Keratinocyte (primary cell): ENCODE measurements at regions not wholly inside any gene's neighbourhood (a gene's known extent, or its start where the extent isn't known, plus 50 kb on each side); places are given as distances from the start of the nearest gene placed in this dataset.

Source experiments
- DNase-seq: peaks from one replicate; pipeline ENCODE4 v3.0.0-alpha.2; 2011; ENCODE audit warnings: low read depth, missing footprints, low spot score
- FAIRE-seq: peaks from 2 replicates; lab custom pipeline; 2011; peaks lifted over from hg19 to GRCh38; lab: Jason Lieb, UNC
- H2AFZ ChIP-seq: 2 replicates; pipeline ENCODE4 v1.6.0; 2012; ENCODE audit warnings: low read length, control low read depth, inconsistent platforms; ENCODE audit not compliant: control insufficient read depth
- H3K27ac ChIP-seq: 2 replicates; pipeline ENCODE4 v1.5.1; 2011; ENCODE audit warnings: low read length; ENCODE audit not compliant: control insufficient read depth, insufficient read depth
- H3K27me3 ChIP-seq: 3 replicates; pipeline ENCODE4 v1.6.0; 2011; ENCODE audit warnings: low read length; ENCODE audit not compliant: control insufficient read depth, insufficient read depth; ENCODE audit errors: extremely low read depth
- H3K36me3 ChIP-seq, 2 experiments: 2 replicates in 1 of 2; 3 replicates in 1 of 2; pipeline ENCODE4 v1.5.1; 2011; ENCODE audit warnings: low read length in 2 of 2, mild to moderate bottlenecking in 1 of 2; ENCODE audit not compliant: control insufficient read depth in 2 of 2, insufficient read depth in 2 of 2; ENCODE audit errors: extremely low read depth in 1 of 2
- H3K4me1 ChIP-seq: 3 replicates; pipeline ENCODE4 v1.5.1; 2011; ENCODE audit warnings: low read length; ENCODE audit not compliant: control insufficient read depth, insufficient read depth; ENCODE audit errors: extremely low read depth
- H3K4me2 ChIP-seq: 3 replicates; pipeline ENCODE4 v1.6.0; 2011; ENCODE audit warnings: low read depth, low read length; ENCODE audit not compliant: control insufficient read depth, insufficient read depth; ENCODE audit errors: extremely low read depth
- H3K4me3 ChIP-seq, 3 experiments: fragments of 200-600 bp in 1 of 3; sonication (generic) in 1 of 3; 2 replicates in 2 of 3; 3 replicates in 1 of 3; pipeline ENCODE4 v1.5.1; 2011 to 2016; ENCODE audit warnings: low read length in 3 of 3, mild to moderate bottlenecking in 3 of 3, control low read depth in 2 of 3, inconsistent platforms in 1 of 3, low read depth in 1 of 3, mixed read lengths in 1 of 3, mixed run types in 1 of 3, moderate library complexity in 1 of 3; ENCODE audit not compliant: control insufficient read depth in 2 of 3, insufficient read depth in 2 of 3; ENCODE audit errors: extremely low read depth in 1 of 3
- H3K79me2 ChIP-seq: 2 replicates; pipeline ENCODE4 v1.6.0; 2012; ENCODE audit warnings: low read length; ENCODE audit not compliant: control insufficient read depth, insufficient read depth
- H3K9ac ChIP-seq: 3 replicates; pipeline ENCODE4 v1.6.0; 2011; ENCODE audit warnings: low read length; ENCODE audit not compliant: control insufficient read depth, insufficient read depth; ENCODE audit errors: extremely low read depth
- H3K9me1 ChIP-seq: 3 replicates; pipeline ENCODE4 v1.6.0; 2011; ENCODE audit warnings: low read length; ENCODE audit not compliant: control insufficient read depth, insufficient read depth; ENCODE audit errors: extremely low read depth
- H3K9me3 ChIP-seq: 2 replicates; pipeline ENCODE4 v1.5.1; 2012; ENCODE audit warnings: low read depth, low read length; ENCODE audit not compliant: control insufficient read depth
- H4K20me1 ChIP-seq: 3 replicates; pipeline ENCODE4 v1.6.0; 2011; ENCODE audit warnings: low read length; ENCODE audit not compliant: control insufficient read depth, insufficient read depth; ENCODE audit errors: extremely low read depth
- CTCF ChIP-seq, 3 experiments: IDR thresholded peaks in 1 of 3; conservative IDR thresholded peaks in 1 of 3; optimal IDR thresholded peaks in 1 of 3; 2 replicates in 2 of 3; 3 replicates in 1 of 3; pipeline versions ENCODE3 to v1.5.1; 2011; ENCODE audit warnings: low read length in 3 of 3, mild to moderate bottlenecking in 3 of 3, moderate library complexity in 2 of 3, control low read depth in 1 of 3, inconsistent platforms in 1 of 3; ENCODE audit not compliant: insufficient read depth in 2 of 3; ENCODE audit errors: extremely low read depth in 1 of 3
- EZH2 ChIP-seq: IDR thresholded peaks from one replicate; pipeline ENCODE4 v1.6.1; 2012; ENCODE audit warnings: inconsistent platforms, mild to moderate bottlenecking, low read length, moderate library complexity
- dilution Hi-C: fragments of 300-500 bp; cut with MboI; formaldehyde crosslinking; loops from one replicate; pipeline ENCODE4 v1.7.0; 2020; ENCODE audit warnings: low sequenced_read_pairs; ENCODE audit not compliant: extremely low pct_ligation_motif_present

GRCh38 chr4:27595571-27596360 is 735.1 kb downstream of the STIM2 start:
- no peak overlapping the region for H3K4me3 ChIP-seq
- no peak for TF ChIP-seq CTCF (optimal IDR thresholded peaks at IDR 0.05 in 1 of 3, IDR thresholded peaks at IDR 0.05 in 1 of 3, conservative IDR thresholded peaks at IDR 0.05 in 1 of 3; ENCODE audit: extremely low read depth in 1 of 3, insufficient read depth in 2 of 3, low read length in 3 of 3)
- TF ChIP-seq EZH2, result no peak
- no peak for DNase-seq
- no peak for FAIRE-seq
- H3K9me1 ChIP-seq, result no peaks in the 10 kb centered on the region
- no peaks in the 10 kb centered on the region for H4K20me1 ChIP-seq
- H2AFZ ChIP-seq, result no peak overlapping the region
- no peaks in the 10 kb centered on the region for H3K79me2 ChIP-seq
- no peaks in the 10 kb centered on the region for H3K36me3 ChIP-seq
- no peak overlapping the region for H3K9ac ChIP-seq
- dilution Hi-C loops, result no loop called here
- H3K4me1 ChIP-seq, result no peaks in the 10 kb centered on the region
- H3K27ac ChIP-seq, result no peak overlapping the region
- no peak overlapping the region for H3K4me2 ChIP-seq
- H3K9me3 ChIP-seq, result no peaks in the 10 kb centered on the region
- H3K27me3 ChIP-seq, result no peaks in the 10 kb centered on the region

- no peak overlapping the region for H3K9ac ChIP-seq
- no peaks in the 10 kb centered on the region for H3K27me3 ChIP-seq
- FAIRE-seq (no peak), DNase-seq (no peak)
- H3K9me1 ChIP-seq, result no peaks in the 10 kb centered on the region
- TF ChIP-seq EZH2, result no peak
- TF ChIP-seq CTCF (optimal IDR thresholded peaks at IDR 0.05 in 1 of 3, IDR thresholded peaks at IDR 0.05 in 1 of 3, conservative IDR thresholded peaks at IDR 0.05 in 1 of 3; ENCODE audit: extremely low read depth in 1 of 3, insufficient read depth in 2 of 3, low read length in 3 of 3), result no peak
- no peaks in the 10 kb centered on the region for H3K9me3 ChIP-seq
- H2AFZ ChIP-seq, result no peak overlapping the region
- H3K4me2 ChIP-seq, result no peak overlapping the region
- H3K27ac ChIP-seq, result no peak overlapping the region
- dilution Hi-C loops, result no loop called here
- H3K4me3 ChIP-seq, result no peak overlapping the region
- no peaks in the 10 kb centered on the region for H3K79me2 ChIP-seq
- no peaks in the 10 kb centered on the region for H3K36me3 ChIP-seq
- no peaks in the 10 kb centered on the region for H4K20me1 ChIP-seq
- no peaks in the 10 kb centered on the region for H3K4me1 ChIP-seq
These were observed 741.5 kb downstream of the STIM2 start for GRCh38 chr4:27602172-27602571.
